WTC11 (cell line): ENCODE measurements at regions not wholly inside any gene's neighbourhood (a gene's known extent, or its start where the extent isn't known, plus 50 kb on each side); places are given as distances from the start of the nearest gene placed in this dataset.

Source experiments
- ATAC-seq: fragments of 200-7000 bp; cut with Tn5 transposase; 2 replicates; pipeline ENCODE4 v1.10.0; 2021; ENCODE audit warnings: mild to moderate bottlenecking, moderate library complexity
- CTCF ChIA-PET: fragments of 300-600 bp; sonication (Branson Sonifier 250); formaldehyde crosslinking; loops from one replicate; lab custom pipeline; 2021; ENCODE audit warnings: antibody characterized with exemption; lab: Charles Lee
- POLR2A ChIA-PET: fragments of 350-600 bp; sonication (Branson Sonifier 250); formaldehyde crosslinking; loops from one replicate; lab custom pipeline; 2021; ENCODE audit warnings: antibody characterized with exemption; lab: Charles Lee
- DNase-seq: peaks from one replicate; pipeline ENCODE4 v3.0.0; 2021; ENCODE audit warnings: low spot score
- H3K27ac Mint-ChIP-seq: 2 replicates; pipeline ENCODE4 v1.8.0; 2021; ENCODE audit warnings: mixed read lengths
- H3K27me3 Mint-ChIP-seq: 2 replicates; pipeline ENCODE4 v1.8.0; 2021; ENCODE audit warnings: low read depth, mild to moderate bottlenecking, moderate library complexity, mixed read lengths
- H3K36me3 Mint-ChIP-seq: 2 replicates; pipeline ENCODE4 v1.8.0; 2021; ENCODE audit warnings: mixed read lengths
- H3K4me1 Mint-ChIP-seq: 2 replicates; pipeline ENCODE4 v1.8.0; 2022; ENCODE audit warnings: mixed read lengths
- H3K4me3 Mint-ChIP-seq: 2 replicates; pipeline ENCODE4 v1.8.0; 2021; ENCODE audit warnings: mild to moderate bottlenecking, moderate library complexity, mixed read lengths
- H3K9me3 Mint-ChIP-seq: 2 replicates; pipeline ENCODE4 v1.8.0; 2021; ENCODE audit warnings: mixed read lengths
- CBFB ChIP-seq: sonication (generic); formaldehyde crosslinking; IDR thresholded peaks from 2 replicates; pipeline ENCODE4 v1.8.1; 2022; ENCODE audit warnings: mild to moderate bottlenecking, low read depth, missing genetic modification reagents
- CREB1 ChIP-seq: sonication (generic); formaldehyde crosslinking; IDR thresholded peaks from 2 replicates; pipeline ENCODE4 v1.8.0; 2023; ENCODE audit warnings: mild to moderate bottlenecking, missing genetic modification reagents
- CREM ChIP-seq: sonication (generic); formaldehyde crosslinking; IDR thresholded peaks from 2 replicates; pipeline ENCODE4 v1.8.1; 2022; ENCODE audit warnings: mild to moderate bottlenecking, missing genetic modification reagents, moderate library complexity
- FOXP1 ChIP-seq: sonication (generic); formaldehyde crosslinking; IDR thresholded peaks from 2 replicates; pipeline ENCODE4 v1.8.0; 2022; ENCODE audit warnings: missing genetic modification reagents, mild to moderate bottlenecking, moderate library complexity, borderline replicate concordance
- GABPB1 ChIP-seq: sonication (generic); formaldehyde crosslinking; IDR thresholded peaks from 2 replicates; pipeline ENCODE4 v1.8.1; 2023; ENCODE audit warnings: mild to moderate bottlenecking, missing genetic modification reagents
- GTF2I ChIP-seq: fragments of 250-450 bp; sonication (Bioruptor Pico); conservative IDR thresholded peaks from 2 replicates; pipeline ENCODE4 v1.4.0; 2021; ENCODE audit warnings: mild to moderate bottlenecking
- IRF2 ChIP-seq: sonication (generic); formaldehyde crosslinking; IDR thresholded peaks from 2 replicates; pipeline ENCODE4 v1.8.0; 2022; ENCODE audit warnings: low read depth, missing genetic modification reagents, borderline replicate concordance
- NFATC4 ChIP-seq: fragments of 250-450 bp; sonication (Bioruptor Pico); IDR thresholded peaks from 2 replicates; pipeline ENCODE4 v1.9.0; 2021; ENCODE audit warnings: mild to moderate bottlenecking
- NFYB ChIP-seq: sonication (generic); formaldehyde crosslinking; conservative IDR thresholded peaks from 2 replicates; pipeline ENCODE4 v1.8.0; 2022; ENCODE audit warnings: low read depth, missing genetic modification reagents
- NR2C2 ChIP-seq: sonication (generic); formaldehyde crosslinking; IDR thresholded peaks from 2 replicates; pipeline ENCODE4 v1.8.0; 2022; ENCODE audit warnings: mild to moderate bottlenecking, missing genetic modification reagents
- OVOL2 ChIP-seq: fragments of 250-450 bp; sonication (Bioruptor Pico); IDR thresholded peaks from 2 replicates; pipeline ENCODE4 v1.9.0; 2021; ENCODE audit warnings: mild to moderate bottlenecking, borderline replicate concordance
- PRRX2 ChIP-seq: fragments of 250-450 bp; sonication (Bioruptor Pico); IDR thresholded peaks from 2 replicates; pipeline ENCODE4 v1.8.0; 2021; ENCODE audit warnings: mild to moderate bottlenecking
- RELA ChIP-seq: sonication (generic); formaldehyde crosslinking; IDR thresholded peaks from 2 replicates; pipeline ENCODE4 v1.8.1; 2022; ENCODE audit warnings: missing genetic modification reagents, mild to moderate bottlenecking, borderline replicate concordance
- RORB ChIP-seq: fragments of 250-450 bp; sonication (Bioruptor Pico); IDR thresholded peaks from 2 replicates; pipeline ENCODE4 v1.9.0; 2021; ENCODE audit warnings: mild to moderate bottlenecking
- SMAD4 ChIP-seq: sonication (generic); formaldehyde crosslinking; IDR thresholded peaks from 2 replicates; pipeline ENCODE4 v1.8.0; 2022; ENCODE audit warnings: mild to moderate bottlenecking, missing genetic modification reagents
- ZBTB21 ChIP-seq: sonication (generic); formaldehyde crosslinking; IDR thresholded peaks from 2 replicates; pipeline ENCODE4 v1.8.1; 2023; ENCODE audit warnings: mild to moderate bottlenecking, missing genetic modification reagents, borderline replicate concordance
- ZNF219 ChIP-seq: sonication (generic); formaldehyde crosslinking; IDR thresholded peaks from 2 replicates; pipeline ENCODE4 v1.8.0; 2023; ENCODE audit warnings: missing genetic modification reagents, mild to moderate bottlenecking, borderline replicate concordance
- ZNF232 ChIP-seq: sonication (generic); formaldehyde crosslinking; IDR thresholded peaks from 2 replicates; pipeline ENCODE4 v1.8.0; 2022; ENCODE audit warnings: mild to moderate bottlenecking, missing genetic modification reagents
- ZNF263 ChIP-seq: sonication (generic); formaldehyde crosslinking; IDR thresholded peaks from 2 replicates; pipeline ENCODE4 v1.8.1; 2022; ENCODE audit warnings: low read depth, mild to moderate bottlenecking, moderate library complexity, missing genetic modification reagents
- ZNF396 ChIP-seq: fragments of 250-450 bp; sonication (Bioruptor Pico); IDR thresholded peaks from 2 replicates; pipeline ENCODE4 v1.8.0; 2021; ENCODE audit warnings: mild to moderate bottlenecking, moderate library complexity, borderline replicate concordance
- ZNF423 ChIP-seq: fragments of 250-450 bp; sonication (Bioruptor Pico); IDR thresholded peaks from 2 replicates; pipeline ENCODE4 v2.1.2; 2022; ENCODE audit warnings: mild to moderate bottlenecking, moderate library complexity
- ZNF512 ChIP-seq: sonication (generic); formaldehyde crosslinking; IDR thresholded peaks from 2 replicates; pipeline ENCODE4 v1.8.1; 2022; ENCODE audit warnings: missing genetic modification reagents, borderline replicate concordance
- ZSCAN18 ChIP-seq: fragments of 250-450 bp; sonication (Bioruptor Pico); IDR thresholded peaks from 2 replicates; pipeline ENCODE4 v2.1.2; 2022; ENCODE audit warnings: mild to moderate bottlenecking, moderate library complexity
- TF ChIP-seq, protein P1 (sequence below): sonication (generic); formaldehyde crosslinking; IDR thresholded peaks from 2 replicates; pipeline ENCODE4 v1.8.1; 2022; ENCODE audit warnings: low read depth, missing genetic modification reagents, borderline replicate concordance
- TF ChIP-seq, protein P2 (sequence below): fragments of 250-450 bp; sonication (Bioruptor Pico); conservative IDR thresholded peaks from 2 replicates; pipeline ENCODE4 v1.9.0; 2021; ENCODE audit warnings: mild to moderate bottlenecking
- TF ChIP-seq, protein P3 (sequence below): fragments of 250-450 bp; sonication (Bioruptor Pico); IDR thresholded peaks from 2 replicates; pipeline ENCODE4 v1.9.0; 2021; ENCODE audit warnings: mild to moderate bottlenecking

DNA sequence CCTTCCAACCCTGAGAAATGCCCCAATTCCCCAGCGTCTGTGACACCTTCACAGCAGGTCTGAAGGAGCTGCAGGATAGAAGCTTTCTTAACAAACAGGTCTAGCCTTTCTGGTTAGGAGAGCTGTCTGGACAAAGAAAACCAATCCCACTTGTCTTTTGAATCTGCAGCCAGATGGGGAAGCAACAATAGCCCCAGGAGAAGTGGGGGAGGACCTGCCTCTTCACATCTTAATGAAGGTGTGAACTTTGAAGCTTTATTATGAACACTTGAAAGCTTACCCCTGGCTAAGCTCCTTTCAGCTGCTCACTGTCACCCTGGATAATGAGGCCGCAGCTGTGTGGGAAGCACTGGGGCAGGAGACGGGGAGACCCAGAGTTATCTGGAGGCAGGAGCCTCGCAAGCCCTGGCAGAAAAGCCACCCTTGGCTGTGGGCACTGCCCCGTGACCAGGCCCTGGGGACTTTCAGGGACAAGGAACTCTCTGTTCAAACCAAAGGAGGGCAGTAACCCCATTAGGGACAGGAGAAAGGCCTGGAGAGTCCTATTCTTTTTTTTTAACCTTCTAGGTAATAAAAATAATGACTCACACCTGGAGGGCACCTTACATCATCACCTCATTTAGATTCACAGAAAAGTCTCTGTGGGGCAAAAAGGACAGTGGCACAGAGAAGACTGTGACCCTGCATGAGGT, 151.8 kb upstream of the RAD23B start:
- Mint-ChIP-seq H3K36me3 (no peaks in the 10 kb centered on the region), H3K4me1 (peaks cover 20% of the 10 kb centered on the region), H3K9me3 (no peaks in the 10 kb centered on the region), H3K27me3 (peaks cover 4% of the 10 kb centered on the region), H3K27ac (peak overlapping the region; percentile 95), H3K4me3 (no peak overlapping the region)
- CTCF ChIA-PET: interaction anchor here (0.6 to 1.3 kb wide), 5 partner anchors 10 to 57 kb away, joined by 3 to 6 read pairs (median 3); no protein-coding TSS in a partner anchor
- ATAC-seq (peak; percentile 62), DNase-seq (no peak)
- TF ChIP-seq RELA (CRISPR knock-in tag) (no peak), ZNF232 (CRISPR knock-in tag) (no peak), PRRX2 (CRISPR knock-in tag) (no peak), NFATC4 (no peak), GABPB1 (CRISPR knock-in tag) (no peak), FOXP1 (CRISPR knock-in tag) (no peak), NR2C2 (no peak), ZNF263 (CRISPR knock-in tag) (no peak), CBFB (CRISPR knock-in tag) (no peak), ZBTB21 (CRISPR knock-in tag) (no peak), SMAD4 (CRISPR knock-in tag) (no peak), ZNF512 (CRISPR knock-in tag) (no peak)
- TF ChIP-seq, protein P1, sequence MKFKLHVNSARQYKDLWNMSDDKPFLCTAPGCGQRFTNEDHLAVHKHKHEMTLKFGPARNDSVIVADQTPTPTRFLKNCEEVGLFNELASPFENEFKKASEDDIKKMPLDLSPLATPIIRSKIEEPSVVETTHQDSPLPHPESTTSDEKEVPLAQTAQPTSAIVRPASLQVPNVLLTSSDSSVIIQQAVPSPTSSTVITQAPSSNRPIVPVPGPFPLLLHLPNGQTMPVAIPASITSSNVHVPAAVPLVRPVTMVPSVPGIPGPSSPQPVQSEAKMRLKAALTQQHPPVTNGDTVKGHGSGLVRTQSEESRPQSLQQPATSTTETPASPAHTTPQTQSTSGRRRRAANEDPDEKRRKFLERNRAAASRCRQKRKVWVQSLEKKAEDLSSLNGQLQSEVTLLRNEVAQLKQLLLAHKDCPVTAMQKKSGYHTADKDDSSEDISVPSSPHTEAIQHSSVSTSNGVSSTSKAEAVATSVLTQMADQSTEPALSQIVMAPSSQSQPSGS: no peak
- TF ChIP-seq, protein P2, sequence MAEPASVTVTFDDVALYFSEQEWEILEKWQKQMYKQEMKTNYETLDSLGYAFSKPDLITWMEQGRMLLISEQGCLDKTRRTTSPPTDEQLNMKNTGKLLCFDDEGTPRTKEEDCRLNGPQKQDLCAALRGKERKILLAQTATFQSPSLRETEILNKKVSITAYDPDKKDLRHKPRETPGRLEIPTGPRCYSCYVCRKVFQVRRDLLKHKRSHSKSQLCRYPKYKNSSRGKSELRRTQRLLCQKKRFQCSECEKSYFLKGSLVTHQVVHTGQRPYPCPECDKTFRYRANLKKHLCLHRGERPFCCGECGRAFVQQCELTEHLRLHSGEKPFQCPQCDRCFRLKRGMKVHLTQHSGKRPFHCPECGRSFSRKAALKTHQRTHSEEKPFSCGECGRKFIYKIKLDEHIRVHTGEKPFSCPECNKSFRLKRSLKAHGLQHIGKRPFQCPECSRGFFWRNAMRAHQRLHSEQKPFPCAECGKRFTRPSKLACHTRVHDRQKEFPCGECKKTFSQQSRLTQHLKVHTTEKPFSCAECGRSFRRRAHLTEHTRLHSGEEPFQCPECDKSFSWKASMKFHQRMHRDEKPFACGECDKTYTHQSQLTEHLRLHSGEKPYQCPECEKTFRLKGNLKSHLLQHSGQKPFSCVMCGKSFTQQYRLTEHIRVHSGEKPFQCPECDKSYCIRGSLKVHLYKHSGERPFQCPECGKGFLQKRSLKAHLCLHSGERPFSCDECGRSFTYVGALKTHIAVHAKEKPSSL (CRISPR knock-in tag): no peak
- TF ChIP-seq, protein P3, sequence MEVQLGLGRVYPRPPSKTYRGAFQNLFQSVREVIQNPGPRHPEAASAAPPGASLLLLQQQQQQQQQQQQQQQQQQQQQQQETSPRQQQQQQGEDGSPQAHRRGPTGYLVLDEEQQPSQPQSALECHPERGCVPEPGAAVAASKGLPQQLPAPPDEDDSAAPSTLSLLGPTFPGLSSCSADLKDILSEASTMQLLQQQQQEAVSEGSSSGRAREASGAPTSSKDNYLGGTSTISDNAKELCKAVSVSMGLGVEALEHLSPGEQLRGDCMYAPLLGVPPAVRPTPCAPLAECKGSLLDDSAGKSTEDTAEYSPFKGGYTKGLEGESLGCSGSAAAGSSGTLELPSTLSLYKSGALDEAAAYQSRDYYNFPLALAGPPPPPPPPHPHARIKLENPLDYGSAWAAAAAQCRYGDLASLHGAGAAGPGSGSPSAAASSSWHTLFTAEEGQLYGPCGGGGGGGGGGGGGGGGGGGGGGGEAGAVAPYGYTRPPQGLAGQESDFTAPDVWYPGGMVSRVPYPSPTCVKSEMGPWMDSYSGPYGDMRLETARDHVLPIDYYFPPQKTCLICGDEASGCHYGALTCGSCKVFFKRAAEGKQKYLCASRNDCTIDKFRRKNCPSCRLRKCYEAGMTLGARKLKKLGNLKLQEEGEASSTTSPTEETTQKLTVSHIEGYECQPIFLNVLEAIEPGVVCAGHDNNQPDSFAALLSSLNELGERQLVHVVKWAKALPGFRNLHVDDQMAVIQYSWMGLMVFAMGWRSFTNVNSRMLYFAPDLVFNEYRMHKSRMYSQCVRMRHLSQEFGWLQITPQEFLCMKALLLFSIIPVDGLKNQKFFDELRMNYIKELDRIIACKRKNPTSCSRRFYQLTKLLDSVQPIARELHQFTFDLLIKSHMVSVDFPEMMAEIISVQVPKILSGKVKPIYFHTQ (CRISPR knock-in tag): no peak
- POLR2A ChIA-PET: no interaction called here

DNA sequence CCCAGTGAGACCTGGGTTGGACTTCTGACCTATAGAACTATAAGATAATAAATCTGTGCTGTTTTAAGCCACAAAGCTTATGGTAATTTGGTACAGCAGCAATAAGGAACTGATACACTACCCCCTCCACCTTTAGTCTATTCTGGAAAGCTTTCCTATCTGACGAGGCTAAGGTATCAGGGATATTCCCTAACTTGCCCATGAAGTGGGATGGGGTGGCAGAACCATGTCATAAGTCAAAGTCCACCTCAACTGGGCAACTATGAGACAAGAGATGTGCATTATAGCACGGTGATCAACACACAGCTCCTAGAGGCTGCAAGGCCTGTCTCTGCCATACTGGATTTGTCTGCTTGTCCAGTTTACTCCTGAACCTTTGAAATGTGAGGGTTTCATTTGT, 146.8 kb upstream of the RAD23B start:
- Mint-ChIP-seq H3K9me3 (no peaks in the 10 kb centered on the region), H3K4me3 (no peak overlapping the region), H3K36me3 (no peaks in the 10 kb centered on the region), H3K27me3 (no peaks in the 10 kb centered on the region; the same call in 1 of the 2 replicates), H3K4me1 (peaks cover 6% of the 10 kb centered on the region), H3K27ac (no peak overlapping the region)
- ATAC-seq (no peak), DNase-seq (no peak)
- CTCF ChIA-PET: interaction anchor here (0.9 kb wide), 1 partner anchor 22 kb away, joined by 3 read pairs; no protein-coding TSS in a partner anchor
- POLR2A ChIA-PET: no interaction called here
- no peak for TF ChIP-seq RORB (CRISPR knock-in tag)
- no peak for TF ChIP-seq NFYB (CRISPR knock-in tag)
- TF ChIP-seq IRF2 (CRISPR knock-in tag): no peak
- TF ChIP-seq ZNF512 (CRISPR knock-in tag): no peak
- TF ChIP-seq ZNF423 (CRISPR knock-in tag): no peak
- TF ChIP-seq OVOL2: no peak
- TF ChIP-seq GTF2I (CRISPR knock-in tag): no peak
- no peak for TF ChIP-seq CREM (CRISPR knock-in tag)
- TF ChIP-seq ZNF396 (CRISPR knock-in tag): no peak
- no peak for TF ChIP-seq CREB1 (CRISPR knock-in tag)
- TF ChIP-seq ZSCAN18 (CRISPR knock-in tag): no peak
- no peak for TF ChIP-seq ZNF219
